Liver (tissue), 3 donors: ENCODE measurements at regions not wholly inside any gene's neighbourhood (a gene's known extent, or its start where the extent isn't known, plus 50 kb on each side); places are given as distances from the start of the nearest gene placed in this dataset.

Source experiments
- EGR1 ChIP-seq, 2 donors: IDR thresholded peaks; 2 replicates each; pipeline ENCODE4 v1.6.1; 2016 to 2018; ENCODE audit warnings: antibody characterized with exemption in 2 of 2, low read depth in 2 of 2
- GABPA ChIP-seq, 2 donors: IDR thresholded peaks in 1 of 2; conservative IDR thresholded peaks in 1 of 2; 2 replicates each; pipeline ENCODE4 v1.6.1; 2016; ENCODE audit warnings: antibody characterized with exemption in 2 of 2, mild to moderate bottlenecking in 1 of 2, moderate library complexity in 1 of 2
- JUND ChIP-seq, 2 donors: IDR thresholded peaks; 2 replicates each; pipeline ENCODE4 v1.6.1; 2016; ENCODE audit warnings: antibody characterized with exemption in 2 of 2
- NR2F2 ChIP-seq: IDR thresholded peaks from 2 replicates; pipeline ENCODE4 v1.6.1; 2016; ENCODE audit warnings: antibody characterized with exemption
- RAD21 ChIP-seq, 2 donors: IDR thresholded peaks; 2 replicates each; pipeline ENCODE4 v1.6.1; 2016; ENCODE audit warnings: antibody characterized with exemption in 2 of 2, mild to moderate bottlenecking in 2 of 2
- RXRA ChIP-seq, 2 donors: IDR thresholded peaks; 2 replicates each; pipeline ENCODE4 v1.6.1; 2017 to 2018; ENCODE audit warnings: antibody characterized with exemption in 2 of 2, mild to moderate bottlenecking in 1 of 2
- TAF1 ChIP-seq: conservative IDR thresholded peaks from 2 replicates; pipeline ENCODE4 v1.6.1; 2016; ENCODE audit warnings: antibody characterized with exemption, mild to moderate bottlenecking
- TF ChIP-seq, protein P1 (sequence below): fragments of 150-350 bp; IDR thresholded peaks from 2 replicates; pipeline ENCODE4 v1.5.1; 2017; ENCODE audit warnings: improper control_type of control experiment, low read depth, low read length; ENCODE audit not compliant: missing input control
- TF ChIP-seq, protein P2 (sequence below): IDR thresholded peaks from 2 replicates; pipeline ENCODE4 v1.6.1; 2016; ENCODE audit warnings: antibody characterized with exemption, mild to moderate bottlenecking
- TF ChIP-seq, protein P3 (sequence below): IDR thresholded peaks from 2 replicates; pipeline ENCODE4 v1.6.1; 2016; ENCODE audit warnings: antibody characterized with exemption
- TF ChIP-seq, protein P4 (sequence below): IDR thresholded peaks from 2 replicates; pipeline ENCODE4 v1.6.1; 2016; ENCODE audit warnings: antibody characterized with exemption
- TF ChIP-seq, protein P5 (sequence below): IDR thresholded peaks from 2 replicates; pipeline ENCODE4 v1.6.1; 2016; ENCODE audit warnings: antibody characterized with exemption
- donor health status: healthy.
- donor health status: healthy.

DNA sequence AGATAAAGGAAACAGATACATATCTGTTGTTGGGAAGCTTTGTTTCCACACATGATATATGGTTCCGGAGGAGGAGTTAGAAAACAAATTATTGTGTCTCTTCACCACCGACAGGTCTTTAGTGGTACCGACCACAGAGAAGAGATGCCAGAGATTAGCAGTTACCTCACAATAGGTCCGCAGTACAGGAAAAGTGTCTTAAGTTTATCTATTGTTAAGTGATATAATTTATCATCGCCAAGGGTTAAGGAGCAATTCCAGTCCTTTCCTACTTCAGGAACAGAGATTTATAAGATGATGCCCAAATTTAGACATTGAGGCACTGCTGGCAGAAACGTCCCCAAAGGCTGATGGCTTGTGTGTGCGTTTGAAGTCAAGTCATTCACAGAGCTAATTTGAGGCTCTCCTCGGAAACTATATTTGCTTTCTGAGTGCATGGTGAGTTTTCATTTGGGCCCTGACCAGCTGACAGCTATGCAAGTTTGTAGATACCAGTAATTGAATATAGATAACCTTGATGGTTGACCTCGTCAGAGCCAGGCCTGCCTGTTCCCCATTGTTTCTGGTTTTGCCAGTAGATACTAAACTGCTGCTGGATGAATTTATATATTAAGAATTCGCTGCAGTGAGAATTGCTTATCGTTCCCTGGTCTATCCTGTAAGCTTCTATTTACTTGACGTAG lies 196.4 kb upstream of the IRX3 start:
- TF ChIP-seq, protein P1, sequence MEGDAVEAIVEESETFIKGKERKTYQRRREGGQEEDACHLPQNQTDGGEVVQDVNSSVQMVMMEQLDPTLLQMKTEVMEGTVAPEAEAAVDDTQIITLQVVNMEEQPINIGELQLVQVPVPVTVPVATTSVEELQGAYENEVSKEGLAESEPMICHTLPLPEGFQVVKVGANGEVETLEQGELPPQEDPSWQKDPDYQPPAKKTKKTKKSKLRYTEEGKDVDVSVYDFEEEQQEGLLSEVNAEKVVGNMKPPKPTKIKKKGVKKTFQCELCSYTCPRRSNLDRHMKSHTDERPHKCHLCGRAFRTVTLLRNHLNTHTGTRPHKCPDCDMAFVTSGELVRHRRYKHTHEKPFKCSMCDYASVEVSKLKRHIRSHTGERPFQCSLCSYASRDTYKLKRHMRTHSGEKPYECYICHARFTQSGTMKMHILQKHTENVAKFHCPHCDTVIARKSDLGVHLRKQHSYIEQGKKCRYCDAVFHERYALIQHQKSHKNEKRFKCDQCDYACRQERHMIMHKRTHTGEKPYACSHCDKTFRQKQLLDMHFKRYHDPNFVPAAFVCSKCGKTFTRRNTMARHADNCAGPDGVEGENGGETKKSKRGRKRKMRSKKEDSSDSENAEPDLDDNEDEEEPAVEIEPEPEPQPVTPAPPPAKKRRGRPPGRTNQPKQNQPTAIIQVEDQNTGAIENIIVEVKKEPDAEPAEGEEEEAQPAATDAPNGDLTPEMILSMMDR, result no peak
- TF ChIP-seq JUND (IDR thresholded peaks at IDR 0.05) (no peak), RAD21 (IDR thresholded peaks at IDR 0.05) (no peak), TAF1 (no peak), RXRA (IDR thresholded peaks at IDR 0.05) (no peak), GABPA (IDR thresholded peaks at IDR 0.05 in 1 of 2, conservative IDR thresholded peaks at IDR 0.05 in 1 of 2) (no peak), EGR1 (IDR thresholded peaks at IDR 0.05; ENCODE audit: low read depth in 2 of 2) (no peak), NR2F2 (no peak)
- TF ChIP-seq, protein P2, sequence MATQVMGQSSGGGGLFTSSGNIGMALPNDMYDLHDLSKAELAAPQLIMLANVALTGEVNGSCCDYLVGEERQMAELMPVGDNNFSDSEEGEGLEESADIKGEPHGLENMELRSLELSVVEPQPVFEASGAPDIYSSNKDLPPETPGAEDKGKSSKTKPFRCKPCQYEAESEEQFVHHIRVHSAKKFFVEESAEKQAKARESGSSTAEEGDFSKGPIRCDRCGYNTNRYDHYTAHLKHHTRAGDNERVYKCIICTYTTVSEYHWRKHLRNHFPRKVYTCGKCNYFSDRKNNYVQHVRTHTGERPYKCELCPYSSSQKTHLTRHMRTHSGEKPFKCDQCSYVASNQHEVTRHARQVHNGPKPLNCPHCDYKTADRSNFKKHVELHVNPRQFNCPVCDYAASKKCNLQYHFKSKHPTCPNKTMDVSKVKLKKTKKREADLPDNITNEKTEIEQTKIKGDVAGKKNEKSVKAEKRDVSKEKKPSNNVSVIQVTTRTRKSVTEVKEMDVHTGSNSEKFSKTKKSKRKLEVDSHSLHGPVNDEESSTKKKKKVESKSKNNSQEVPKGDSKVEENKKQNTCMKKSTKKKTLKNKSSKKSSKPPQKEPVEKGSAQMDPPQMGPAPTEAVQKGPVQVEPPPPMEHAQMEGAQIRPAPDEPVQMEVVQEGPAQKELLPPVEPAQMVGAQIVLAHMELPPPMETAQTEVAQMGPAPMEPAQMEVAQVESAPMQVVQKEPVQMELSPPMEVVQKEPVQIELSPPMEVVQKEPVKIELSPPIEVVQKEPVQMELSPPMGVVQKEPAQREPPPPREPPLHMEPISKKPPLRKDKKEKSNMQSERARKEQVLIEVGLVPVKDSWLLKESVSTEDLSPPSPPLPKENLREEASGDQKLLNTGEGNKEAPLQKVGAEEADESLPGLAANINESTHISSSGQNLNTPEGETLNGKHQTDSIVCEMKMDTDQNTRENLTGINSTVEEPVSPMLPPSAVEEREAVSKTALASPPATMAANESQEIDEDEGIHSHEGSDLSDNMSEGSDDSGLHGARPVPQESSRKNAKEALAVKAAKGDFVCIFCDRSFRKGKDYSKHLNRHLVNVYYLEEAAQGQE, result no peak
- TF ChIP-seq, protein P3, sequence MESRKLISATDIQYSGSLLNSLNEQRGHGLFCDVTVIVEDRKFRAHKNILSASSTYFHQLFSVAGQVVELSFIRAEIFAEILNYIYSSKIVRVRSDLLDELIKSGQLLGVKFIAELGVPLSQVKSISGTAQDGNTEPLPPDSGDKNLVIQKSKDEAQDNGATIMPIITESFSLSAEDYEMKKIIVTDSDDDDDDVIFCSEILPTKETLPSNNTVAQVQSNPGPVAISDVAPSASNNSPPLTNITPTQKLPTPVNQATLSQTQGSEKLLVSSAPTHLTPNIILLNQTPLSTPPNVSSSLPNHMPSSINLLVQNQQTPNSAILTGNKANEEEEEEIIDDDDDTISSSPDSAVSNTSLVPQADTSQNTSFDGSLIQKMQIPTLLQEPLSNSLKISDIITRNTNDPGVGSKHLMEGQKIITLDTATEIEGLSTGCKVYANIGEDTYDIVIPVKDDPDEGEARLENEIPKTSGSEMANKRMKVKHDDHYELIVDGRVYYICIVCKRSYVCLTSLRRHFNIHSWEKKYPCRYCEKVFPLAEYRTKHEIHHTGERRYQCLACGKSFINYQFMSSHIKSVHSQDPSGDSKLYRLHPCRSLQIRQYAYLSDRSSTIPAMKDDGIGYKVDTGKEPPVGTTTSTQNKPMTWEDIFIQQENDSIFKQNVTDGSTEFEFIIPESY, result no peak
- TF ChIP-seq, protein P4, sequence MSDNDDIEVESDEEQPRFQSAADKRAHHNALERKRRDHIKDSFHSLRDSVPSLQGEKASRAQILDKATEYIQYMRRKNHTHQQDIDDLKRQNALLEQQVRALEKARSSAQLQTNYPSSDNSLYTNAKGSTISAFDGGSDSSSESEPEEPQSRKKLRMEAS, result no peak
- TF ChIP-seq, protein P5, sequence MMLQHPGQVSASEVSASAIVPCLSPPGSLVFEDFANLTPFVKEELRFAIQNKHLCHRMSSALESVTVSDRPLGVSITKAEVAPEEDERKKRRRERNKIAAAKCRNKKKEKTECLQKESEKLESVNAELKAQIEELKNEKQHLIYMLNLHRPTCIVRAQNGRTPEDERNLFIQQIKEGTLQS, result no peak
